ENCODE measurements at regions not wholly inside any gene's neighbourhood (a gene's known extent, or its start where the extent isn't known, plus 50 kb on each side); places are given as distances from the start of the nearest gene placed in this dataset.

- H3F3A ChIP-seq (ENCODE audit: low read depth): no peaks in the 10 kb centered on the region
- H3K4me2 ChIP-seq: no peak overlapping the region
- H4K20me1 ChIP-seq (ENCODE audit: low read depth): no peaks in the 10 kb centered on the region
- H3K4me1 ChIP-seq: no peaks in the 10 kb centered on the region
- no peak overlapping the region for H2AFZ ChIP-seq (replicated peaks)
- H3K27me3 ChIP-seq: no peaks in the 10 kb centered on the region
- Mint-ChIP-seq H3K27me3 (ENCODE audit: insufficient read depth, low read depth) (peaks cover 6% of the 10 kb centered on the region), H3K27ac (no peak overlapping the region), H3K4me1 (no peaks in the 10 kb centered on the region), H3K9me3 (no peaks in the 10 kb centered on the region), H3K36me3 (no peaks in the 10 kb centered on the region), H3K4me3 (no peak overlapping the region)
- H3K36me3 ChIP-seq: no peaks in the 10 kb centered on the region
- H3K9me3 ChIP-seq (ENCODE audit: low read depth): no peaks in the 10 kb centered on the region
- TF ChIP-seq EZH2 (IDR thresholded peaks at IDR 0.05): no peak
- no peak for TF ChIP-seq EZH2phosphoT487 (IDR thresholded peaks at IDR 0.05)
- no peak for TF ChIP-seq CTCF (IDR thresholded peaks at IDR 0.05)
- no peak overlapping the region for H3K27ac ChIP-seq
- no peak for DNase-seq (ENCODE audit: low spot score)
- no peaks in the 10 kb centered on the region for H3K79me2 ChIP-seq (ENCODE audit: low read depth)
- no peak overlapping the region for H3K9ac ChIP-seq
- H3K4me3 ChIP-seq: no peak overlapping the region
These were observed 652.9 kb upstream of the ID2 start for GRCh38 chr2:8028981-8029380.

GRCh38 chr2:8030573-8031303 is 651.1 kb upstream of the ID2 start:
- no peak overlapping the region for H3K27ac Mint-ChIP-seq
- no peak overlapping the region for H3K4me2 ChIP-seq
- no peaks in the 10 kb centered on the region for H4K20me1 ChIP-seq (ENCODE audit: low read depth)
- no peaks in the 10 kb centered on the region for H3K36me3 ChIP-seq
- no peak overlapping the region for H3K4me3 Mint-ChIP-seq
- no peak for TF ChIP-seq CTCF (IDR thresholded peaks at IDR 0.05)
- TF ChIP-seq EZH2phosphoT487 (IDR thresholded peaks at IDR 0.05): no peak
- TF ChIP-seq EZH2 (IDR thresholded peaks at IDR 0.05): no peak
- H3K9me3 Mint-ChIP-seq: no peaks in the 10 kb centered on the region
- H3K4me1 ChIP-seq: no peaks in the 10 kb centered on the region
- no peaks in the 10 kb centered on the region for H3K9me3 ChIP-seq (ENCODE audit: low read depth)
- H3F3A ChIP-seq (ENCODE audit: low read depth): no peaks in the 10 kb centered on the region
- H2AFZ ChIP-seq (replicated peaks): no peak overlapping the region
- H3K9ac ChIP-seq: no peak overlapping the region
- DNase-seq (ENCODE audit: low spot score): no peak
- peaks cover 6% of the 10 kb centered on the region for H3K27me3 Mint-ChIP-seq (ENCODE audit: insufficient read depth, low read depth)
- no peaks in the 10 kb centered on the region for H3K79me2 ChIP-seq (ENCODE audit: low read depth)
- H3K4me3 ChIP-seq: no peak overlapping the region
- H3K27me3 ChIP-seq: no peaks in the 10 kb centered on the region
- no peaks in the 10 kb centered on the region for H3K4me1 Mint-ChIP-seq
- H3K27ac ChIP-seq: no peak overlapping the region
- H3K36me3 Mint-ChIP-seq: no peaks in the 10 kb centered on the region

- peaks cover 6% of the 10 kb centered on the region for H3K27me3 Mint-ChIP-seq (ENCODE audit: insufficient read depth, low read depth)
- Histone ChIP-seq H2AFZ (replicated peaks) (no peak overlapping the region), H3K36me3 (no peaks in the 10 kb centered on the region), H3K4me2 (no peak overlapping the region), H3F3A (ENCODE audit: low read depth) (no peaks in the 10 kb centered on the region), H3K4me1 (no peaks in the 10 kb centered on the region), H3K9ac (no peak overlapping the region), H3K79me2 (ENCODE audit: low read depth) (no peaks in the 10 kb centered on the region), H3K27ac (no peak overlapping the region), H3K27me3 (no peaks in the 10 kb centered on the region), H3K4me3 (no peak overlapping the region), H3K9me3 (ENCODE audit: low read depth) (no peaks in the 10 kb centered on the region), H4K20me1 (ENCODE audit: low read depth) (no peaks in the 10 kb centered on the region)
- H3K4me1 Mint-ChIP-seq: no peaks in the 10 kb centered on the region
- no peak for DNase-seq (ENCODE audit: low spot score)
- TF ChIP-seq CTCF (IDR thresholded peaks at IDR 0.05): no peak
- TF ChIP-seq EZH2phosphoT487 (IDR thresholded peaks at IDR 0.05): no peak
- TF ChIP-seq EZH2 (IDR thresholded peaks at IDR 0.05): no peak
- H3K36me3 Mint-ChIP-seq: no peaks in the 10 kb centered on the region
- H3K27ac Mint-ChIP-seq: no peak overlapping the region
- H3K4me3 Mint-ChIP-seq: no peak overlapping the region
- H3K9me3 Mint-ChIP-seq: no peaks in the 10 kb centered on the region
These were observed 650.5 kb upstream of the ID2 start for GRCh38 chr2:8031370-8031769.
